C1 segment of cervical spinal cord (tissue), 14 donors: ENCODE measurements at regions not wholly inside any gene's neighbourhood (a gene's known extent, or its start where the extent isn't known, plus 50 kb on each side); places are given as distances from the start of the nearest gene placed in this dataset.

ENCODE experiments used
- DNase-seq, 14 donors: peaks; one replicate each; lab custom pipeline; 2025; lab: John Stamatoyannopoulos, UW

DNA sequence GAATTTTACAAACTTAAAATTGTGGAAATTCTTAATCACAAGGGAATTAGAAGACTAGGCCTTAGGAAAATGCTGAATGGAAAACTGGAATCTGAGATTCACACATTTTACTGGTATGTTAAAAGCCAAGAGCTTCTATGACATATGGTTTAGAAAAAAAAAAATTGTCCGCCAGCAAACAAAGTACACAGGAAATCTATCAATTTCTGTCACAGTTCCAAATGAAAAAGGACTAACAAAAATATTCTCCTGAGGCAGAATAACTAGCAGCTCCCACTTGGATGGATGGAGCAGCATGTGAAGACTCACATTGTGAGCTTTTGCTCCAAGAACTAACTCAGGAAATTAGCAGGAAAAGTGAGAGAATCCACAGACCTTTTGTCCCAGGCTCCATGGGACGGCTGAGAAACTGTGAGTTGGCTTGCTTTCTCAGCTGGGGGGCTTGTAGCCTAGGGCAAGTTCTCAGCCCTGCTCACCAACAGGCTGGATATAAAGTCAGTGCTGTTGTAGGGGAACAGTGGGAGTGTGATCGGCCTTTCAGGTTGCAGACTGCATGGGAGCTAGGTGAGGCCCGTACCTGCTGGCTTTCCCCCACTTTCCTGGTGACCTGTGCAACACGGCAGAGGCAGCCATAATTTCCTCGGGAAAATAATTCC lies 731.1 kb upstream of the SGO1 start:
- peak in 1 of 14 donors; percentile 22 for DNase-seq

DNA sequence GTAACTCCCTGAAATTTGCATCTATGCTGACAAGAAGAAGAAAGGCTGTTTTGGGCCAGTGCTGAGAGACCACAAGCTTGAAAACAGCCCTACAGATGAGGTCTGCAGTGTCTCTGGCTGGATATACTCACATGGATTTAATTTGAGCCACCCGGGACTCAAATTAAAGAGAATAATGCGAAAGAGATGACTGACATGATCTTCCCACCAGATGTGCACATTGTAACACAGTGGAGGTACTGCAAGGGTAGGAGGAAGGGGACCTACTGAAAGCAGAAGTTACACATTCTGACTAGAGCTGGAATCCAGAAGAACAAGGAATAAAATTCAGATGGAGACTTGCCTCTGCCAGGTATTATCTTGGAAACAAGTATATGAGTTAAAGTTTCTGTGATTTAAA lies 728.3 kb upstream of the SGO1 start:
- no peak for DNase-seq

DNA sequence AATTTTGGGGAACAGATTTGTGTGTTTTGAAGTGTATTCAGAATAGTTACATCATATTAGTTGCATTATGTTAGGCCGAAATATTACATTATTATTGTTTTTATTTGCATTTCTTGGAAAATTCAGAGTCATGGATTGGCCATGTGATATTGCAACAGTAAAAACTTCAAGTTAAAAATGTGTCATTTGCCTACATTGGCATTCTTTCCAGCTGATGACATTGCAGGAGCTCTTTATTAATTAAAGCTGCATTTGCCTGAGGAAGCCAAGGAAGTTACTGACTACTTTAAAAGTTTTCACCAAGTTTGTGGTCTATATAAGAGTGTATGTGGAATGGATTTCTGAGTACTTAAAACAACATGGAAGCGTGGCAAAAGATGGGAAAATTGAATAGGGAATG lies 726.4 kb upstream of the SGO1 start:
- DNase-seq, result no peak

DNA sequence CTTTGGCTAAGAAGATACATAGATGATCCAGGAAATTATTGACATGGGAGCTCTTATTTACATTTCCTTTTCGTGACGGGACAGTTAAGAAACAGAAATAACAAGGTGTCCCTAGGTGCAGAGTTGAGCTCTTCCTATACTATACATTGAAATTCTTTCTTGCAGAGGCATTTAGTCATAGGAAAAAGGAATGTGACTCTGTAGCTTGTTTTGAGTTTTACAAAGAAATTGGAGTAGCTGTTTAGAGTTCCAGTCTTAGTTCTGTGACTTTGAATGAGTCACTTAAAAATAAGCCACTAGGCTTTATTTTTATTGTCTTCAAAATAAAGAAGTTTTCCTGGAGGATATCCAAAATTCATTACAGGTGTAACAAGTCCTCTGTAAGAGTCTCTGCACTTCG lies 723.5 kb upstream of the SGO1 start:
- DNase-seq, result no peak

DNA sequence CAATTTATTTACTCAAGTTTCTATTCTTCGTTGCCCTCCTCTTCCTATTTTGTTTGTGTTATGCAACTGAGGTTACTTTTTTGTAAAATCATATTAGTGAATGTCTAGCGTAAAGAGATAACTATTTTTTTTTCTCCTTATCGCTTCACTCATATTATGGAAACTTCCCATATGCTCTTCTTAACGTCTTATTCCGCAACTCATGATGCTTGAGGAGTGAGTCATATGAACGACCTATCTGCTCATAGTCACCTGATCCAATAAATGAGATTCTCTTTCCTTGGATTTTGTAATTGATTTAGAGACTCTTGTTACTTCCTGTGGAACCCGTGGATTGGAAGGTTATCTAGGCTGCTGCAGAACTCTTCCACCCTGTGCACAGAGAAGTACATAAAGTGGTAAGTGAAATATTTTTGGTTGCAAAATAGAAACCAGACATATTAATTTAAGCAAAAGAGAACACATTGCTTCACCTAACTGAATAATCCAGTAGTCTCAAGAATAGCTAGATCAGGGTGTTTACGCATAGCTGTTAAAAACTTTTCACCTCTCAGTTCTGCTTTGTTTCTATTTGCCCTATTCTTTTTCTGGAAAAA lies 719.3 kb upstream of the SGO1 start:
- DNase-seq, result no peak

DNA sequence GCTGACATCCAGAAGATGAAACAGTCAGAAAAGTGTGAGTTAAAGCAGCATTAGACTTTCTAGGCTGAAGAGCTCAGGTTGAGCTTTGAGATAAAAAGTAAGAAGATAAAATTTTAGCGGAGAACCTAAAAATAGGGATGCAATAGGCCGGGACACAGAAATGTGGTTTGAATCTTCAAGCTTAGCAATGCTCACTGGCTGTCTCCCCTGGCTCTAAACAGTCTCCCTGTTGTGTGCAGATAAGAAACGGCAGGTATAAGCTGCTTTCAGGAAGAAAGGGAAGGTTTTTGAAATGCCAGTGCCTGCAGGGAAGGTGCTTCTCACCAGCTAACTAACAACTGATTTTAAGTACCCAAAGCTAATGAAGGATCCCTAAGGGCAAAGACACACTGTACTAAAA lies 718.7 kb upstream of the SGO1 start:
- no peak for DNase-seq

DNA sequence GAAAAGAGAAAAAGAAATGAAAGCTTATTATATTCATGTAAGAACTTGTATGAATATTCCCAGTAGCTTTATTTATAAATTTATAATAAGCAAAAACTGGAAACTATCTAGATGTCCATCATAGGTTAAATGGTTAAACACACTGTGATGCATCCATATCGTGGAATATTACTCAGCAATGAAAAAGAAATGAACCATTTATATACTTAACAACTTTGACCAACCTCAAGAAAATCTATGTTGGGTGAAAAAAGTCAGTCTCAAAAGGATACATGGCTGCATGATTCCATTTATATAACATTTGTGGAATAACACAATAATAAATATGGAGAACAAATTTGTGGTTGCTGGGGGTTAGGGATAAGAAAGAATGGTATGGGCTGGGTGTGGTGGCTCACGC lies 713.0 kb upstream of the SGO1 start:
- no peak for DNase-seq

DNA sequence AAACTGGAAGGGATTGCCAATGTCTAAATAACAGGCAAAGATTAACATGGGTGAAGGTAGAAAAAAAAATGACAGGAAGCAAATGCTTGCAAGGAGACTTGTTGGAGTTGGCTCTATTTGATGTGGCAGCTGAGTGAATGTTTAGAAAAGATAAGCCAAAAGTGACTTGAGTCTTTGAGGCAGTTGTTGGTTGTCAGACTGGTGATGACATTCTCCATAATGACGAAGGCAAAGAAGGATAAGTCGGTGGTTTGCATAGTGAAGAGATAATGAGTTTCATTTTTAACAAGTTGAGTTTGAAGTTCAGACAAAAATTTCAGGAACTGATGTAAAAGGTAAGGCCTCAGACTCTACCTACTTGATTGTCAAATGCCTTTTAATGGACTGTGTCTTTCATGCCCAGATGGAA lies 704.1 kb upstream of the SGO1 start:
- DNase-seq, result no peak

DNA sequence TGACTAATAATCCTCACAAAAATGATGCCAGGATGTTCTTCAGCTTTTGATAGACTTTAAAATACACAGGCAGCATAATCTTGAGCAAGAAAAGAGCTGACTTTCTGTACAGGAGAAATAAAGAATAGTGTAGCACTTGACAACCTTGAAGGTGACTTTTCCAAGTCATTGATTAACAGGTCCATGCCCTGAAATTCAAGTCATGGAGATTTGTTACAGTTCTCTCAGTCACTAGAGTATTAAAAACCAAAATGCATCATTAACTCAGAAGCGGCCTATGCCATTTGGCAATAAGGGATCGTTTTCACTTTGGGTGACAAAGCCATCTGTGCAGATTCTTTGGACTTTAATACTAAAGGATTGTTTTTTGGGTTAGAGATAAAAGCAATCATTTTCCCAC lies 692.7 kb upstream of the SGO1 start:
- DNase-seq, result no peak

DNA sequence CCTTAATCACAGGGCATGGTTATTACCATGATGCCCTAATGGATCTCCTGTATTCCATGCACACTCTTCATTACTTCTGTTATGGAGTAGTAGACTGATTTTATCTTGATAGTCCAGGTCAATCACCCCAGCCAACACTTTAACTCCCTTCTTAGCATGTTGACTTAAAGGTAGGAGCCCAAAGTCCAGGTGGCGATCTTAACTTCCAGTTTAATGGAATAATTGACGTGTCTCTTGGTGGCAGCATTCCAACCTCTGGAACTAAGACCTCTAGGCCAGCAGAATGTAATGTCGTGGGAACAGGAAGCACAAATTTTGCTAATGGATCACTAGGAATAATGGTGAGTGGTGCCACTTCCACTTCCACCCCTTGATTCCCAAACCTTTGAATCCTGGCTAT lies 687.2 kb upstream of the SGO1 start:
- no peak for DNase-seq

DNA sequence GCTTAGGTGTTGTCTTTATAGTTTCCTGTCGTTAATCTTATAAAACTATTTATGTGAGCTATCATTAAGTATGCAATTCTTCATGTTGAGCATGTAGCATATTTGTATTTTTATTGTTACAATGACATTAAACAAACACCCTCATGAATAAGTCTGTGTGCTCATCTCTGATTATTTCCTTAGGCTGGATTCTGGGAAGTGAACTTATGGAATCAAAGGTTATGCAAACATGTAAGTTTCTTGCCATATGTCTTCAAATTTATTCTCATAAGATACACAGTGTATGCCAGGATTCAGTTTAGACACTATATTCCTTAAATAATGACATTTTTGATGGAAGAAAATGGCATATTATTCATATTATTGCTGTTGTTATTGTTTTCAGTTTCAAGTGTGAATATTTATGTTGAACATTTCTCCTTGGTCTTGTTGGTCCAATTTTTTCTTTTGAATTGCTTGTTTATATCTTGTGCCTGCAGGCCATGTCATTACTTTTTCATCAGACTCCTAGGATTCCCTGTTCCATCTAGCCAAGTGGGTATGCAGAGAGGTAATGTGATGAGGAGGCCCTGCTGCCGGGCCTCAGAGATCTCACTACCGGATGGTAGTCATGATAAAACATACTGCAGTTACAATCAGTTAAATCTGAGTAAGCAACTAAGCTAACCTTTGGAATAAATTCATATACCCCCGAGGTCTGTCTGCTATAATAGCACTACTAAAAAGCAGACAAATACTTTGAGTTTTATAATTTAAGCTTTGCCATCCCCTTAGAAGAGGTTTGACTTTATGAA lies 684.3 kb upstream of the SGO1 start:
- DNase-seq, result no peak

DNA sequence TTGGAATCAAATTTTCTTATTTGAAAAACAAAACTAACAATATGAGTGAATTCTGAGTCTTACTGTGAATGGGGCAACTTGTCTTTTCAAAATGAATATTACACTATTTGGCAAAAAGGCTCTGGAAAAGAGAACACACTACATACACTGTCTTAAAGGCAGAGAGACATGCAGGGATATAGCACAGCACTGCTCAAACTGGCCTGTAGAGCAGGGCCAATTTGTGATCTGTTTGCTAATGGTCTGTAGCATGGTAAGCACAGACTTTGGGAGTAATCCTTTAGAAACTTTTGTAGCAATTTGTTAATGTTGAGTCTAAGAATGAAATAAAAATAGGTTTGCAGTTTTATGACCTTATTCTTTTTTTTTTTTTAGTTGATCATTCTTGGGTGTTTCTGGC lies 679.8 kb upstream of the SGO1 start:
- no peak for DNase-seq

DNA sequence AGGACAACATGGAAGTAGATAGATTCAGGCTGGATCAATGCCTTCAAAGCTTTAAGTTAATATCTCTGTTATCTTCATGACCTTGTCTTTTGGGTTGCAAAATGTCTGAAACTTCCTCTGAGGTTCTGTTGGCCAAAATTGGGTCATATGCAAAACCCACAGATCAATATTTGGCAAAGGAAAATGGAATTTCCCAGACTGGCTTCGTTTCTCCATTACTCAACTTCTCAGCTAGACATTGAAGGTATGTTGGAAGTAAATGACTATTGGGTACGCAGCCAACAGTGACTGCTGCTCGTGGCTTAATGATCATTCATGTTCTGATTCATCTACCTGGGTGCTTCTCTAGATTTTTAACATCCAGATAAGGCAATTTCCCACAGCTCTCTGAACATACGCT lies 675.4 kb upstream of the SGO1 start:
- no peak for DNase-seq

DNA sequence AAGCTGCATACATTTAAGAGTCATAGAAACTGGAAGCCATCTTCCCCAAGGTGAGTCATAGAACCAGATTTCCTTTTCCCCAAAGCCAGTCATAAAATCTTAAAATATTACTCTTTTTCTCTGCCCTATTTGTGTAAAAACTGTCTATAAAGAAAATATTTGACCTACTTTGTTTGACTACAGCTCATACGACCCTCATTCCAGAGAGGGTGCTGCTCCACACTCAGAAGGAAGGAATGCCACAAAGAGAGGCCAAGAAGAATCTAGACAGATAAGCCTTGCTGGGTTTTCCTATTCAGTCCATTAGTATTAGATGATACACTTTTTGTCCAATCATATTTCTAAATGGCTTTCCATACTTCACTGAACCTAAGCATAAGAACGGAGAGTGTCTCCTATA lies 671.6 kb upstream of the SGO1 start:
- DNase-seq, result no peak

DNA sequence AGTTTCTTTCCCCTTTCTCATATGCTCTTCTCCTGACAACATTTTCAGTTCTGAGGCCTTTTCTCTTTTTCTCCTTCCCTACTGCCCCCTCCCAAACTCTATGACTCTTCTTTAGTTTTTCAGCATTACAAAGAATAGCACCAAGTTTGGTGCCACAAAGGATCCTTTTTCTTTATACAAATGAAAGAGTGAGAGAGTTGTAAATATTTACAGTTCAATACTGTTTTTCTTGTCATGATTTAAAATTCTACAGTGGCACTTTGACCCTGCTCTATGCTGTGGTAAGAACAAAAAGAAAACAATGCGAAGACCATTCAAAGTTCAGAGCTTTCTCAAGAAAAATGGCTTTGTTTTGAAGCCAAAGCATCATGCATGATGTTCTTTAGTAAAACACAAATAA lies 667.9 kb upstream of the SGO1 start:
- DNase-seq, result no peak

DNA sequence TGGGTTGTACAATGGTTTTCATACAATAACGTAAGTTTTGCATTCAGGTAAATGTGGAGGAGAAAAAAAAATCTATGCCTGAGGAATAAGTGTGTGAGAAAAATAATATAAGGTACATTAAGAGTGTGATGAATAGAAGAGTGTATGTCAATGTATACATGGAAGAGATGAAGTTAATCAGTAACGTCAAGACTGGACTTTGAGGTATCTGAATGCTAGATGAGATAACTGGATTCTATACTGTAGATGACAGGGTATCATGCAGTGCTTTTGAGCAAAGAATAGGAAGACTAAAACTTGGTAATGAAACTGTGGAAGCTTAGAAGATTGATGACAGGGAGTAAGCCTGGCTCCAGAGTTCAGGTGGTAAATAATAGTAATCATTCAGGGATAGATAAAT lies 666.7 kb upstream of the SGO1 start:
- DNase-seq, result no peak

DNA sequence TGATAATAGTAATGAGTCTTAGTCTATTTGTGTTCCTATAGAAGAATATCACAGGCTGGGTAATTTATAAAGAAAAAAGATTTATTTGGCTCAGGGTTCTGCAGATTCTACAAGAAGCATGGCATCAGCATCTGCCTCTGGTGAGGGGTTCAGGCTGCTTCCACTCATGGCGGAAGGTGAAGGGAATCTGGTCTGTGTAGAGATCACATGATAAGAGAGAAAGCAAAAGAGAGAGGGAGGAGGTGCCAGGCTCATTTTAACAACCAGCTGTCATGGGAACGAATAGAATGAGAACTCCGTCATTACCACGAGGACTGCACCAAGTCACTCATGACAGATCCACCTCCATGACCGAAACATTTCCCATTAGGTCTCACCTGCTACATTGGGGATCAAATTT lies 664.0 kb upstream of the SGO1 start:
- DNase-seq, result no peak

DNA sequence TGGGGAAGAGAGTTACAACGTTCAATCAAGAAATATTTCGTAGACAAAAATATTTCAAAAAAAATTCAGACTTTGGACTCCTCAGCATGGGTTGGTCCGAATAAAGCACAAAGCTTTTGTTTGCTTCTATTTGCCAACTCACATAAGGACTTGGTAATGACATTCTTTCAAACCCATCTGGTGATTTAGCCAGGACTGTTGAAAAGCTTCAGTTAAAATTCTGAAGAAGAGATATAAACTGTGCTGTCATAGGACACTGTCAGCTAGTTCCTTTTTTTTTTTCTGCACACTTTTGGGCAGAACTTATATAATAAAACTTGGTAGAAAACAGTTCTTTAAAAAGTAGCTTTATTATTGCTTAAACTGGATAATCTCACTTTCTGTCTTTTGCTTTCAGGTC lies 660.8 kb upstream of the SGO1 start:
- peak in 1 of 14 donors; percentile 83 for DNase-seq

DNA sequence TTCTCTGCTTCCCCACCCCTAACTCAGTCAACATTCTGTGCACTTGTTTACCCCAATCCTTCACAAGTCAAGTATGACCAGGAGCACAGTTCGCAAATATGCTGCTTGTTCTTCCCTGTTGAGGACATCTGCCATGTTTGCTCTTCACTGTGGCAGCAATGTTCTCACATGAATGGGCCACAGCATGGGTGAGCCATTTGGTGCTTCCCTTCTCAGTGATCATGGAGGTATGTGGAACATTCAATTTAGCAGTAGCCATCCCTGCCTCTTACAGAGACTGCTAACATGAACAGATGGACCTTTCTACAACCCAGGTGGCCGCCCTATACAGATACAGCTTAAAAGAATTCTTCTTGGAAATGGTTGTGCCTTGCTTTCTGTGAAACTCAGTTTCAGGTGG lies 660.1 kb upstream of the SGO1 start:
- peak in 3 of 14 donors; percentile 31 to 100 (median 34) for DNase-seq

DNA sequence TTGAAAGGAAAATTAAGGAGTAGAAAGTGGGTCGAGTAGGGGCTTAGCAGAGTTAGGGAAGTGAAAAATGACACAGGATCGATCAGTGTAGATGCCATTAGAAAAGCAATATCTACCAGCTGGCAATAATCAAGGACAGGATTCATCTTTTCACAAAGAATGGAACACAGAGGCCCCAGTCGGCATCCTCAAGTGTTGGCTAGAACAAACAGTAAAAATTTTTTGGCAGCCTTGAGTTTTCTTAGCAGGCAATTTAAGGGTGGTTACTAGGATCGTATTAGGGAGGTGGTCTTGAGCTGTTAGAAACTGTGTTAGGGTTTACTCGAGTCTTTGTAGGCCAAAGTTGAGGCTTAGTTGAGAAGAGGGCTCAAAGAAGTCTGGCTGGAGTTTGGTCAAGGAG lies 658.8 kb upstream of the SGO1 start:
- DNase-seq, result no peak

DNA sequence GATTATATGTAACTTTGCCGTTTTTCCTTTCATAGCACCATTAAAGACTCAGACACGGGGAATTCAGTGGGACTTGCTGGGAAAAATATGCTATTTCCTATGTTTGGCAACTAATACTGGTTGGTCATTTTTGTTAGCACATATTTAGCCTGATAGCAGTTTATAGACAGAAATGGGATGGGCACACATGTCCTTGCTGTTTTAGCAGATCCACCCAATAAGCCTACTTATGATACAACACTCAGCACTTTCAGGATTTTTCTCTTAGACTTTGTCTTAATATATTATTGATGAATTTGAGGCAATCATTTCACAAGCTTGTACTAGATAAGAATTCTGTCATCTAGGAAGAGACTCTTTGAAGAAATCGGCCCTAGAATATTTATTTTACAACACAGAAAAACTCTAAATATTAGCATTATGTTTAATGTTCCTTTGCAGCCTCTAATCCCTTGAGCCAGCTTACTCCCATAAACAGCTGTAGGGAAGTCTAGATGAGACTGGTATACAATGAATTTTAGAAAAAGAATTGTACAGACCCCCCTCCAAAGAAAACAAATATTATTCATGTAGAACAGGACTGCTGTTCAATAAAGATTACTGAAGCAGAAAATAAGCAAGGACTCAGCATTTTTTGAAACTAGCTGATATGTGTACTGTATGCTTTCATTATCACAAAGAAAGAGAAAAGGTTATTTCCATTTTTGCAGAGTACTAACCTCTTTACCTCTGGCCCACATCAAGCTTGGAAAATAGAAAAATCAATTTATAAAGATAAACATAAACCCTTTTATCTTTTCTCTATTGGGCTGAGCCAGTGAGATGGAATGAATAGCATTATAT lies 656.8 kb upstream of the SGO1 start:
- no peak for DNase-seq

DNA sequence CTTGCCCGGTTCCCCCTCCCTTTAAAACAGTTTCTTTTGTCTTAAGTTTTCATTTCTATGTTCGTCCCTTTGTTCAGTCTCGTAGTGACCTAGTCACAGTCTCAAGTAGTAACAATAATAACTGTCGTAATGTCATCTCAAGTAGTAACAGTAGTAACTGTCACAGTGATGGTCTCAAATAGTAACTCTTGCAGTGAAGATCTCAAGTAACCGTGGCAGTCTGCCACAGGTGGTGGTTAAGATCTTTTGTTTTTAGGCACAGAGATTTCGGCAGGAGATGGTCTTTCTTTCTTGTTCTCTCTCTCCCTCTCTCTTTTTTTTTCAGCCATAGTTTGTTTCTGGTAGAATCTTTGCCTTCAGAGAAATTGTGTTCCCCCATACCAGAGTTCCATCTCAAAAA lies 656.0 kb upstream of the SGO1 start:
- no peak for DNase-seq
